ENCODE measurements at regions not wholly inside any gene's neighbourhood (a gene's known extent, or its start where the extent isn't known, plus 50 kb on each side); places are given as distances from the start of the nearest gene placed in this dataset.

DNA sequence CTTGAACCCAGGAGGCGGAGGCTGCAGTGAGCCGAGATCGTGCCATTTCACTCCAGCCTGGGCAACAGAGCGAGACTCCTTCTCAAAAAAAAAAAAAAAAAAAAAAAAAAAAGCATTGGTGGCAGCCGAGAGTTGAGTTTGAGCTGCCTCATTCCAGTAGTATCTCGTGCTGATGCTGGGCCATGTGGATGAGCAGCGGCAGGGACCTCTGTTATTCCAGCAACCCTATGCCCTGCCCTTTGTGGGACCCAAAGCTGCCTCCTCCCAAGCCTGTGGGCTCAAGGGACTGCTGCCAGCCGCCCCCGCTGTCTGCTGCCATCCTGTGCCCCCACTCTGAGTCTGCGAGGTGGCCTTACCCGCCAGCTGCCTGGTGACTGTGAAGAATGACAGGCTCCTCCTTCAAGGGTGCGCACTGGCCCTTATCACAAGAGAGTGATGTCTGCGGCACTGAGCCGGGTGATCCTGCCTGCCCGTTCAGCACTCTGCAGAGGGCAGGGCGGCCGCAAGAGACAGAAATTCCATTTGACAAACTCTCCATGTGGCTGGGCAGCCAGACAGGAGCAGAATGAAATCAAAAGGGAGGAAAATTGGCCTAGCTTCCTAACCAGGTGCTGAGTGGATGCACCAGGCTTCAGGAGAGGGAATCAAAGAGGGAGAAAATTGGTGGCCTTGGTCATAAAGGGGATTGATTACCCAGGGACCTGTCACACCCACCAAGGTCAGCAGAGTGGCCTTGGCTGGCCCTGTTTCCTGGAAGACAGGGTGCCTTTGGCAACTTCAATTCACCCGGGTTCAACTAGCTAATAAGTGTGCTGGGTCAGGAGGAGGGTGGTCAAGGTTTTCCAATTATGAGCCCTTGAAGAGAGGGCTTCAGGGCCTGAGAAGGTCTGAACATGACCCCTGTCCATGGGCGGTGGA lies 65.3 kb upstream of the ZMIZ1 start:
- DNase-seq = no peak

DNA sequence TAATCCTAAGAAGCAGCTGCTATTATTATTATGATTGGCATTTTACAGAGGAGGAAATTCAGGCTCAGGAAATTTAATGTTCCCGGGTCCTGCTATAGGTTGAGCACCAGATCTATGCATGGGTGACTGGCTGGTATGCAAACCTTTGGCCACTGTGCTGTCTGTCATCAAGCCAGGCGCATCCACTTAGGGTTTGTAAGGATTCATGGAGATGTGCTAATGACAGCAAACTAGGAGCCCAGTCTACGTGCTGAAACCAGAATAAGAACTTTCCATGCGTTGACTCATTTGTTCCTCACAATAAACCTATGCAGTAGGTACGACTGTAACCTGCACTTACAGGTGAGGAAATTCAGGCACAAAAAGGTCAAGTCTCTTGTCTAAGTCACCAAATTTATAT lies 64.5 kb upstream of the ZMIZ1 start:
- DNase-seq = no peak

DNA sequence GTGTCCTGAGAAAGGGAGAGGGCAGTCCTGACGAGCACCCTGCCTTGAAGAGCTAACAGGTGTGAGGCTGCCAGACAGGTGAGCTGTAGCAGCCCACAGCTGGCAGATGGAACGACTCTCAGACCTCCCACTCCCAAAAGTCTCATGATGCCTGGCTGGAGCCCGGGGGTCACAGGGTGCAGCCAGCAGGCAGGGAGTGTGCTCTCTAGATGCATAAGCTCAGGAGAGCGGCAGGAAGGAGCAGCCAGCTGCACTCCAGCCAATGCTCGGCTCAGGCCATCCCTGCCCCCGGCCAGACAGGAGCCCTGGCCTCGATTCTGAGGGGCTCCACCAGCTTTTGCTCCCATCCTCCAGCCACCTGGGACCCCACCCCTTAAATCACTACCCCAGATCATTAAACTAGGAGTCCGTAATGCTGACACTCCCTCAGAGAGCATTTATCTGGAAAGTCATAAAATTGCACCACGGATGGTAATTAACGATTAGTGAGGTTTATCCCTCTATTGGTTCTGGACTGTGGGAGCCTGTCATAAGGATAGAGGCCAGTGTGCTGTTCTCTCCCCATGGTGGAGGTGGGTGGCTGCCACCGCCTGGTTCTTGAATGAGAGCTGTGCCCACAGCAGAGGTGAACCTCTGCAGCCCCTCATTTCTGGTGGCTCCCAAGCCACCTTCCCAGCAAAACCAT lies 63.5 kb upstream of the ZMIZ1 start:
- no peak for DNase-seq

DNA sequence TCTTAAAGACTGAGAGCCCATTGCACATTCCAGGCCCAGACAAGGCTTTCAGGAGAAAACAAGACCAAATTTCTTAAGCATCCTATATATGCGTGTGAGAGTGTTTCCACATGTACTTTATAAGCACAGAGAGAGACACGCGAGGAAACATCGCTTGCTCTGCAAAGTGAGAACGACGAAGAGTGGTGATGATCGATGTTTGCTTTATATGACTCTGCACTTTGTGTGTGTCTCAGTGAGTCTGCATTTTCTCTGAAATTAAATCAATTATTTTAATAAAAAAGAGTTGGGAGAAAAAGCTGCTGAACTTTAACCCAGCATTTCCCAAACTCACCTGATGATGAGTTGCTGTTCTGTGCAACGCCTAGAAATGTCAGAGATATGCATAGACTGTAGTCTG lies 61.7 kb upstream of the ZMIZ1 start:
- no peak for DNase-seq

DNA sequence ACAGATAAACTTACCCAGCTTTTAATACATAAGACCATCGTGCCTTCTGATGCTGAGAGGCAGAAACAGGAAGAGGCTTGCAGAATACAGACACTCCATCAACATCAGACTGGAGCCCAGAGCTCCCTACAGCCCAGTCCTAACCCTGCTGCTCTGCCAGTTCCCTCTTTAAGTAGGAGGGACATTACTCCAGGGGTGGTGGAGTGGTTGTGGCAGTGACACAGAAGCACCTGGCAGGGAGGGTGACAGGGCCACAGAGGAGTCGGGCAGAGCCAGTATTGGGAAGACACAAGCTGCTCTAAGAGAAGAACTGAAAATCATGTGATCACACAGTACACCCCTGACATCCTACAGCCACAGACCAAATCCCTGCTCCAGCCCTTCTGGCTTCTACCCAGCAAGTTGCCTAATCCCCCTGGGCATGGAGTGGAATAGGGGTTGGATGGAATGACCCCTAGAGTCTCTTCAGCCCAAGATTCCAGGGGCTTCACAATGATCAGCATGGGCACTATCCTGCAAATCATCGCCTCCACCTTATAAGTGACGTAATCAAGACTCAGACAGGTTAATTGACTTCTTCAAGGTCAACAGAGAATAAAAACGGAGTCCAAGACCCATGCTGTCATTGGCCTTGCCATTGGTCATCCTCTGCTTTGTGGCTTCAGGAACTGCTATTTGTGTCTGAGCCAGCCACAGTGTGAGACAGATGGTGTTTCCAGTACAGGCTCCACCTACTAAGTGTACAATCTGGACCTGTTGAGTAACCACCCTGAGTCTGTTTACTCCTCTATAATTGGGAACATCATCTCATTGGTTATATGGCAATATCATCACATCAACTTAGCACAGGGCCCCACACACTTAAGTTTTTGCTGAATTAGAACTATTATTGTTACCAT lies 61.1 kb upstream of the ZMIZ1 start:
- DNase-seq = no peak

DNA sequence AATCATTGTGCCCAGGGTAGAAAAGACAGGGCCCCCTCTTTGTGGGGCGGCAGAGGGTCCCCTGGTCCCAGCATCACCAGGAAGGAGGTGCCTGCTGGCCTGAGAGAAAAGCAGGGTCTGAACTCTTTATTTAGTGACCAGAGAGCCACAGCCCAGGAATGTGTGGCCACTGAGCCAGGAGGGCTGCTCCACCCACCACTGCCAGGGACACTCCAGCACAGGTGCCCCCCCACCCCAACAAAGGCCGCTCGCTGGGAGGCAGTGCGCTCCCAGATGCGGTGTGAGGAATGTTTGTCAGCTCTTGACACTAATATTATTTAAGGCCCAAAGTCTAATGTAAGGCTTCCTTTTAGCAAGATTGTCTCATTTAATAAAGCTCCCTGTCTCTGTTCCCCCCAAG lies 59.6 kb upstream of the ZMIZ1 start:
- DNase-seq = no peak

DNA sequence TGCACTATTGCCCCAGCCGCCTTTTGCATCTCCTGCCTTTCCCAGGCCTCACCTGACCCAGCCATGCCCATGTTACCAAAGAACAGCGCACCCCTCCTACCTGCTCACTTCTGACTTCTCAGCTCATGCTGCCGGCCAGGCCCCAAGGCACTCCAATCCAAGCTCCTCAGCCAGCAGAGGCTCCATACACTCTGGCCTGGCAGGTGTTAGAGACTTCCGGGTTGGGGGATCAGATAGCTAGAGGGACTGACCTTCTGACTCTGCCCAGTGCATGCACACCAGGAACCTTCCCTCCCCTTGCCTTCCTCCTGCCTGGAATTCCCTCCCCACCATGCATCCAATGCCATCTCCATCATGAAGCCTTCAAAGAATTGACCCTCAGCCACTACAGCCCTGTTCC lies 56.2 kb upstream of the ZMIZ1 start:
- DNase-seq = no peak

DNA sequence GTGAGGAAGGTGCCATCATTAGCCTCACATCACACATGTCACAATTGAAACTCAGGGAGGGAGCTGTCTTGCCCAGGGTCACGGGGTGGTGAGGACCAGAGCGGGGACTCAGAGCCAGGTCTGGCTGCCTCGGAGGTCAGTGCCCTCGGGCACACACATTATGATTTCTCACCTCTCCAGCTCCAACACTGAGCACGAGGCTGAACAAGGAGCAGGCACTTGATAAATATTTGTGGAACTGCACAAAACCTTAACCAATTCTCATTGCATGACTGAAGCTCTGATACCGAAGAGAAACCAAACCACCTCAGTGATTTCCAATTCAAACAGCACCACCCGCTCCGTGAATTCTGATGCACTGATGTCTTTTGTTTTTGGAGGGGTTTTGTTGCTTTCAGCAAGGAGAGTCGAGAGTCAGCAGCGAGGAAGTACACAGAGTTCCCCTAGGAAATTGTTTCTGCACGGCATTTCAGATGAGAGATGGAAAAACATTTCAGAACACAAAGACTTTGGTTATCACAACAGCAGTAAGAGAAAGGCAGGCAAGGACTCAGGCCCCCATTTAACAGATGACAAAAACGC lies 55.3 kb upstream of the ZMIZ1 start:
- no peak for DNase-seq

DNA sequence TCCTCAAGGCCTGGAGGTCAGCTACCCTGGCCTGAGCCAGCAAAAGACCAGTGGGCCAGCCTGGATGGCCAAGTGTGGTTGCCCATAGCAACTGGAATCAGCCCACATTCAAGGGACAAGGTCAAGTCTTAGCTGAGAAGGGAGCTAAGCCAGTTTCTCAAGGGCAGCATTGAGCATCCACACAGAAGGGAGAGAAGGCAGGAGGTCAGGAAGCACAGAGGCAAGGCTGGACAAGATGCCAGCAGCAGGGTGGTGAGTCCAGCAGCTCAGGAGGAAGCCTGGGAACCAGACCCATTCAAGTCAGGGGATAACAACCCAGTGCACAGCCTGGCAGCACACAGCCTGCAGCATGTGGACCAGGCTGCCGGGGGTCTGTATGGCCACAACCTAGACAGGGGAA lies 54.0 kb upstream of the ZMIZ1 start:
- DNase-seq = no peak

DNA sequence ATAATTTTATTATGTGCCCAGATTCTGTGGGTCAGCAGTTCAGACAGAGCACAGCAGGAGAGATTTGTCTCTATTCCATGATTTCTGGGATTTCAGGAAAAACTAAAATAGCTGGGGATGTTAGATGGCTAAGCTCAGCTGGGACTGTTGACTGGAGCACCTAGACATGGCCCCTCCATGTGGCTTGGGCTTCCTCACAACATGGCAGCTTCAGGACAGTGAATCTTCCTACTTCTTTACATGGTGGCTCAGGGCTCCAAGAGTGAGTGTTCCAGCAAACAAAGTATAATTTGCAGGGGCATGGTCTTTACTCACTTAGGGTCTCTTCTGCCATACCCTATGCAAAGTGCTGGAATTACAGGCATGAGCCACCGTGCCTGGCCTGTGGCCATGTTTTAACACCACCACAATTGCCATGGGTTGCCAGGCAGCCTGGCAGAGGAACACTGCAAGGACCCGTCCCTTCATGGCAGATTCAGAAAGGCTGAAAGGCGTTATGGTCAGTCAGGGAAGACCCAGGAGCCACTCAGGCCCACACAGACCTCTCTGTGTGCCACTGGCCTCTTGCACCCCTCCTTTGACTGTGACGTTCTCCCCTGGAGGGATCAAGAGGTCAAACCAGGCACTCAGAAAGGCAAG lies 50.8 kb upstream of the ZMIZ1 start:
- DNase-seq = no peak

DNA sequence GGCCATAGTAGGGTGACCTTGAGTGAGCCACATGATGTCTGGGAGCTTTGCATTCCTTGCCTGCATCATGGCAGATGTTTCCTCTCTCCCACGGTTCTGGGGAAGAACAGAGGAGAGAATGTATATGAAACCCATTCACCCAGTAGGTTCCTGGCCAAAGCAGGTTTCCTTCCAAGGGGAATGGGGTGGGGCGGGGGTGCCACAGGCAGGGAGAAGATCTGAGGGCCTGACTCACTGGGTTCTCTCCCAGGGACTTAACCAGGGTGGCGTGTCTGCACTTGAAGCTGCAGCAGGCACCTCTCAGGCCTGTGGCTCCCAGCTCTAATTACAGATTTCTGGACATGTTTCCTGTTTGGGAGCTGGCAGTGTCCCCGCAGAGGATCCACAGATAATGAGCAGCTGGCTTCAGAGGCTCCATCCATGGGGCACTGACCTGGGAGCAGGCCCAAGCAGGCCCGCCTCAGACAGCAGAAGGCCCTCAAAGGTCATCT lies 50.2 kb upstream of the ZMIZ1 start:
- DNase-seq = no peak
